NB4 (cell line): ENCODE measurements at regions not wholly inside any gene's neighbourhood (a gene's known extent, or its start where the extent isn't known, plus 50 kb on each side); places are given as distances from the start of the nearest gene placed in this dataset.
"Not testable (repeated sequence)": the region's sequence is repeated elsewhere in the genome, so short reads cannot be mapped to it uniquely, and the experiment has no call there.

Experiments
- DNase-seq: peaks from one replicate; pipeline ENCODE4 v3.0.0; 2010; ENCODE audit warnings: low read depth
- H3K4me3 ChIP-seq: one replicate; pipeline ENCODE4 v1.5.1; 2011; ENCODE audit warnings: mild to moderate bottlenecking, low read depth, low read length, moderate library complexity
- MAX ChIP-seq: IDR thresholded peaks from 2 replicates; pipeline ENCODE4 v1.6.1; 2011; ENCODE audit warnings: low read depth, low read length
- MYC ChIP-seq: IDR thresholded peaks from 2 replicates; pipeline ENCODE4 v1.6.1; 2011; ENCODE audit warnings: low read depth, low read length
- POLR2A ChIP-seq: IDR thresholded peaks from 2 replicates; pipeline ENCODE4 v1.6.1; 2011; ENCODE audit warnings: mild to moderate bottlenecking; ENCODE audit not compliant: insufficient read length; ENCODE audit errors: extremely low read depth
- TF ChIP-seq, protein P1 (sequence below): IDR thresholded peaks from one replicate; pipeline ENCODE4 v1.5.1; 2012; ENCODE audit warnings: low read depth, low read length

DNA sequence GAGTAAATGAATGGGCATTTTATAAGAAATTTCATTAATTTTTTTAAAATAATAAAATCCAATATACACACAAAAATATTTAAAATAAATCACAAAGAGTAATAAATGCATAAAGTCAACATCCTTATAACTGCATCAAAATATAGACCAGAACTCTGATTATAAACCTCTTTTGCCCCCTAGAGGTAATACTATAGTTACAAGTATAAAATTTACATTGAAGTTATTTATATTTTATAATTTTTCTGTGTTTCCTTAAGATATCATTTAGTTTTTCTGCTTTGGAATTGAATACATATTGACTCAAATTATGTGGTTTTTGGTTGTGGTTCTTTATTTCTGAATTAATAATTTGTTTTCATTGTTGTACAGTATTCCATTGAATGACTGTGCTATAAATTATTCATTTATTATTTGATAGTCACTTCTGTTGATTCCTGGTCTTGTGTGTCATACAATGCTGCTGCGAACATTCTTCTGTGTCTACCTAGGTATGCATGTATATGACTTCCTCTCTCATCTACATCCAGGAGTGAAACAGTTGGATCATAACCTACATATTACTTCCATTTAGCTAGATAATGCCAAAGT is 673.6 kb downstream of the IPMK start:
- TF ChIP-seq MAX (no peak), POLR2A (no peak), MYC (no peak)
- TF ChIP-seq, protein P1, sequence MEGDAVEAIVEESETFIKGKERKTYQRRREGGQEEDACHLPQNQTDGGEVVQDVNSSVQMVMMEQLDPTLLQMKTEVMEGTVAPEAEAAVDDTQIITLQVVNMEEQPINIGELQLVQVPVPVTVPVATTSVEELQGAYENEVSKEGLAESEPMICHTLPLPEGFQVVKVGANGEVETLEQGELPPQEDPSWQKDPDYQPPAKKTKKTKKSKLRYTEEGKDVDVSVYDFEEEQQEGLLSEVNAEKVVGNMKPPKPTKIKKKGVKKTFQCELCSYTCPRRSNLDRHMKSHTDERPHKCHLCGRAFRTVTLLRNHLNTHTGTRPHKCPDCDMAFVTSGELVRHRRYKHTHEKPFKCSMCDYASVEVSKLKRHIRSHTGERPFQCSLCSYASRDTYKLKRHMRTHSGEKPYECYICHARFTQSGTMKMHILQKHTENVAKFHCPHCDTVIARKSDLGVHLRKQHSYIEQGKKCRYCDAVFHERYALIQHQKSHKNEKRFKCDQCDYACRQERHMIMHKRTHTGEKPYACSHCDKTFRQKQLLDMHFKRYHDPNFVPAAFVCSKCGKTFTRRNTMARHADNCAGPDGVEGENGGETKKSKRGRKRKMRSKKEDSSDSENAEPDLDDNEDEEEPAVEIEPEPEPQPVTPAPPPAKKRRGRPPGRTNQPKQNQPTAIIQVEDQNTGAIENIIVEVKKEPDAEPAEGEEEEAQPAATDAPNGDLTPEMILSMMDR, result no peak
- no peak overlapping the region for H3K4me3 ChIP-seq
- no peak for DNase-seq

DNA sequence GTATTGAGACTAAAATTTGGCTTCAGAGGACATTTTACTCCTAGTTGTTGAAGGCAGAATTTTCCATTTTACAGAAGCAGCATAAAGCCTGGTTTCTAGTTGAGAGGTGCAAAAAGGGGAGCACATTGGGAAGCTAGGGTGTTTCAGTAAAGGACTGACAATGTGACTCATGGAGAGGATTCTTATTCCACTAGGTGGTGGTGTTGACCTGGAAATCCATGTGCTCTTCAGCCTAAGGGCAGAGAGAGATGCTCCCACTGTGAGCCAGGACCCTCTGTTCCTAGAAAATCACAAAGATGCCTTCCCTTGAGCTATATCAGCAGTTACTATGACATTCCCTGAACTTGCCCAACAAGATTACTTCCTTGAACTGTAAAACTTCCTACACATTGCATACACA is 687.8 kb downstream of the IPMK start:
- no peak overlapping the region for H3K4me3 ChIP-seq
- DNase-seq, result peak; percentile 36
- TF ChIP-seq MYC (no peak), POLR2A (no peak), MAX (peak; percentile 68)
- TF ChIP-seq, protein P1, result peak; percentile 21

DNA sequence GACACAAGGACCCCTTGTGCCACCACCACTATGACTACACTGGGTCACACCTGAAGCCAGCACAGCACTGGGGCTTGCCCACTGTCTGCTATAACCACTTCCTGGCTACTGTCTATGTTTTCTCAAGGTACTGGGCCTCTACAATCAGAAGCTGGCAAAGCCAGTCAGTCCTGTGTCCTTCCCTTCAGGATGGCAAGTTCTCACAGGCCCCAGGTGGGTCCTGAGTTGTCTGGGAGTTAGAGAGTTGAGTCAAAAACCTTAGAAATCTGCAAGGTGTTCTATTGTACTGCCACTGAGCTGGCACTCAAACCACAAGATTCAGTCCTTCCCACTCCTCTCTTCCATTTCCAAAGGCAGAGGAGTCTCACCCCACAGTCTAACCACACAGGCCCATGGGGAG is 705.5 kb downstream of the IPMK start:
- DNase-seq, result no peak
- no peak for TF ChIP-seq MAX
- no peak overlapping the region for H3K4me3 ChIP-seq

DNA sequence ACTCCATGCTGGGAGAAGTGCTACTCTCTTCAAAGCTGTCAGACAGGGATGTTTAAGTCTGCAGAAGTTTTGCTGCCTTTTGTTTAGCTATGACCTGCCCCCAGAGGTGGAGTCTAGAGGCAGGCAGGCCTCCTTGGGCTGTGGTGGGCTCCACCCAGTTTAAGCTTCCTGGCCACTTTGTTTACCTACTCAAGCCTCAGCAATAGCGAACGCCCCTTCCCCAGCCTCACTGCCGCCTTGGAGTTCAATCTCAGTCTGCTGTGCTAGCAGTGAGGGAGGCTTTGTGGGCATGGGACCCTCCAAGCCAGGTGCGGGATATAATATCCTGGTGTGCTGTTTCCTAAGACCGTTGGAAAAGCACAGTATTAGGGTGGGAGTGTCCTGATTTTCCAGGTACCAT is 715.9 kb downstream of the IPMK start:
- DNase-seq, H3K4me3 ChIP-seq: not testable (repeated sequence)

- no peak for DNase-seq
- TF ChIP-seq MYC, result no peak
- TF ChIP-seq, protein P1, result no peak
These were observed 732.4 kb downstream of the IPMK start for GRCh38 chr10:57535306-57535705.

DNA sequence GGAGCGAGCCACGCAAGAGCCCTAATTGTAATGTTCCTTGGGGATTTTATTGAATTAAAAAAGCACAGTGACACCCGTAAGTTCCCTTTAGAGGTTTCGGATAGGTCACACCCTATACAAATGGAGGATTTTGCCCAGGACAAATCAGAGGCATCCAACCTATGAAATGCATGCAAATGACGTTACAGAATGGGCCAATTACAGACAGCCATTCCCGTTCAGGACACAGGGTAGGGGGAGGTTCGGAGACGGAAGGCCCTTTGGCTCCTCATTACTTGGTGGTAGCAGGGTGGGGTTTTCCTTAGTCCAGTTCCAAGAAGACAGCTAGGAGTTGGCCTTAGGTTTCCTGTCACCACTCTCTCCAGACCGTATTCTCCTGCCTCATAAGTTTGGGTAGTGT is 754.1 kb downstream of the IPMK start:
- no peak for TF ChIP-seq MYC
- TF ChIP-seq, protein P1, result no peak
- TF ChIP-seq MAX, result no peak
- no peak for TF ChIP-seq POLR2A
- no peak overlapping the region for H3K4me3 ChIP-seq
- no peak for DNase-seq

More at GRCh38 chr10:57535306-57535705, 732.4 kb downstream of the IPMK start:
- H3K4me3 ChIP-seq, result no peak overlapping the region

DNA sequence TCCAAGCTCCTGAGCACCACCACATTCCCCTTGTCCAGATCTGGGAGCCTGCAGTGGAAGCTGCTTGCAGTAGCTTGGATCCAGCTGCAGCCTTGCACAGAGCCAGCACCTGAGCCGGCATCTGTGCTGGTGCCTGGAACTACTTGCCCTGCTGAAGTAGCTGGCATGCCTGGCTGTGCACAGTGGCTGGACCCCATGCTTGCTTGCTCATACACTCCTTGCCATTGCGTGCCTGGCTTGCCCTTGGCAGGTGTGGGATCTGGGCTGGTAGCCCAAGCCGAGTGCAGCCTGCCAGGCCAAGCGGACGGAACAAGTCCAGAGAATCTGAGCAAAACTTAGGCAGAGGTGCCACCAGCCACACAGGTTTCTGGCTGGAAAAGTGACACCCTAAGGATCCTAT is 759.9 kb downstream of the IPMK start:
- H3K4me3 ChIP-seq, result no peak overlapping the region
- no peak for DNase-seq
- no peak for TF ChIP-seq MAX
- no peak for TF ChIP-seq MYC
- TF ChIP-seq, protein P1, result no peak
- TF ChIP-seq POLR2A, result no peak
